Activated naive CD8-positive, alpha-beta T cell treated with anti-CD3 and anti-CD28 coated beads, Interleukin-2, amount 10 ng/mL, durations not matched to agents 7 days and 5 days (primary cell): ENCODE measurements at regions not wholly inside any gene's neighbourhood (a gene's known extent, or its start where the extent isn't known, plus 50 kb on each side); places are given as distances from the start of the nearest gene placed in this dataset.

Experiments used
- ATAC-seq: fragments of 150-1000 bp; cut with Tn5 transposase; one replicate; pipeline ENCODE4 v1.10.0; 2021; ENCODE audit warnings: low read depth, moderate library complexity
- POLR2A ChIA-PET: fragments of 350-600 bp; sonication (Branson Sonifier 250); formaldehyde crosslinking; loops from one replicate; lab custom pipeline; 2021; ENCODE audit warnings: antibody characterized with exemption; lab: Charles Lee
- DNase-seq: peaks from one replicate; pipeline ENCODE4 v3.0.0; 2021
- H3K27ac Mint-ChIP-seq: one replicate; pipeline ENCODE4 v1.8.0; 2022; ENCODE audit warnings: mild to moderate bottlenecking, mixed read lengths
- H3K27me3 Mint-ChIP-seq: one replicate; pipeline ENCODE4 v1.8.0; 2022; ENCODE audit warnings: mild to moderate bottlenecking, moderate library complexity, mixed read lengths
- H3K36me3 Mint-ChIP-seq: one replicate; pipeline ENCODE4 v1.8.0; 2021; ENCODE audit warnings: mild to moderate bottlenecking, mixed read lengths
- H3K4me1 Mint-ChIP-seq: one replicate; pipeline ENCODE4 v1.8.0; 2021; ENCODE audit warnings: mixed read lengths
- H3K4me3 Mint-ChIP-seq: one replicate; pipeline ENCODE4 v1.8.0; 2022; ENCODE audit warnings: mild to moderate bottlenecking, moderate library complexity, mixed read lengths
- H3K9me3 Mint-ChIP-seq: one replicate; pipeline ENCODE4 v1.8.0; 2021; ENCODE audit warnings: mixed read lengths

DNA sequence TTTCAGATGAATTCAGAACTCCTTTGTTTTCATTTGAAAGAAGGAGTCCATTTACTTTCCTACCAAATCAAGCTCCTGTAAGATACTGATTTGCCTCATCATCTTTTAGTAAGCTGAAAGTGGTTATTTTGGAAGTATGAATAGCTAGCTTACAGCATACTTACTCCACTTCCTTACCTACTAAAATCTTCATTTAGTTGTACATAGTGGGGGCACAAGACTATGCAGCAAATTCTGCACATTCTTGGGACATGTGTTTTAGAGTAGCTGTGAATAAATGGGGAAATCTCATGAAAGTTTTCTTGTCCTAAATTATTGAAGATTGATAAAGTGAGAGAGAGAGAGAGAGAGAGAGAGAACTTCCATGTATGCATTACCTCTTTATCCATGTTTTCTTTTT, 256.3 kb downstream of the OGFRL1 start:
- ATAC-seq (no peak), DNase-seq (no peak)
- no peaks in the 10 kb centered on the region for H3K9me3 Mint-ChIP-seq
- no peaks in the 10 kb centered on the region for H3K36me3 Mint-ChIP-seq
- H3K27ac Mint-ChIP-seq: no peak overlapping the region
- H3K27me3 Mint-ChIP-seq: peaks cover 2% of the 10 kb centered on the region
- no peaks in the 10 kb centered on the region for H3K4me1 Mint-ChIP-seq
- H3K4me3 Mint-ChIP-seq: no peak overlapping the region
- POLR2A ChIA-PET: no interaction called here

DNA sequence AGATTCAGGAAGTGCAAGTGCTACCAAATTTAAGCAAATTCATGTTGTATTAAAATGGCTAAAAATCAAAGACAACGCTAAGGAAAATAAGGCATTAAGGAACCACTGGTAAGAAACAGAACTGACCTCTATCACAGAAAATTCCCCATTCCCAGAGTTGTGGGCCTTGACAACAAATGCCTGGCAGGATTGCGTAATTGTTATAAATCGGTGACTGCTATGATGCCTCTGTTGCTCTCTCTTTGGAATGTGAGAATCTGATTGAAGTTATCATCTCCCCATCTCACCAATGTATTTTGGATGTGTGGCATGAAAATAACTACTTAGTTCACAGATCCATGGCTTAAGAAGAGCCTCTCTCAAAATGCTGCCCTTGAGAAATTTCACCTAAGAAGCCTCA, 257.3 kb downstream of the OGFRL1 start:
- DNase-seq (no peak), ATAC-seq (no peak)
- POLR2A ChIA-PET: no interaction called here
- no peaks in the 10 kb centered on the region for H3K9me3 Mint-ChIP-seq
- peaks cover 2% of the 10 kb centered on the region for H3K27me3 Mint-ChIP-seq
- no peaks in the 10 kb centered on the region for H3K36me3 Mint-ChIP-seq
- H3K4me1 Mint-ChIP-seq: no peaks in the 10 kb centered on the region
- no peak overlapping the region for H3K27ac Mint-ChIP-seq
- H3K4me3 Mint-ChIP-seq: no peak overlapping the region

DNA sequence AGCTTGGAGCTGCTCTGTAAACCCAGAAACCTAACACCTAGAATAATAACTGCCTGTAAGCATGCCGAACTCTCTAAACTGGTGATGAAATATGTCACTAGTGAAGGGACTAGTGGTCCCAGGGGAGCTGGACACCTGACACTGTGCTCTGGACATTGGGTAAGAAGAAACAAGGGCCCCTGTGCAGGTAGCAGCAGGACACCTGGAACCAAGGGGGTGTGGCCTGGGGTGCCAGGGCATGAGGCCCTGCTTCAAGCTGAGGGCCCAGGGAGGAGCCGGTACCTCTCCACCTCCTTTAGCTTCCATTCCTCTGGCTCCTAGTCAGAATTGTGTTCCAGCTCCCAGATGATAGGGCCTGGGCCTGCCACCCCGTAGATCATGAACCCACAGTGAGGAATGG, 263.2 kb downstream of the OGFRL1 start:
- no peaks in the 10 kb centered on the region for H3K4me1 Mint-ChIP-seq
- DNase-seq: no peak
- peaks cover 9% of the 10 kb centered on the region for H3K9me3 Mint-ChIP-seq
- no peaks in the 10 kb centered on the region for H3K36me3 Mint-ChIP-seq
- no peak overlapping the region for H3K27ac Mint-ChIP-seq
- no peak for ATAC-seq
- POLR2A ChIA-PET: no interaction called here
- H3K4me3 Mint-ChIP-seq: no peak overlapping the region
- no peaks in the 10 kb centered on the region for H3K27me3 Mint-ChIP-seq

DNA sequence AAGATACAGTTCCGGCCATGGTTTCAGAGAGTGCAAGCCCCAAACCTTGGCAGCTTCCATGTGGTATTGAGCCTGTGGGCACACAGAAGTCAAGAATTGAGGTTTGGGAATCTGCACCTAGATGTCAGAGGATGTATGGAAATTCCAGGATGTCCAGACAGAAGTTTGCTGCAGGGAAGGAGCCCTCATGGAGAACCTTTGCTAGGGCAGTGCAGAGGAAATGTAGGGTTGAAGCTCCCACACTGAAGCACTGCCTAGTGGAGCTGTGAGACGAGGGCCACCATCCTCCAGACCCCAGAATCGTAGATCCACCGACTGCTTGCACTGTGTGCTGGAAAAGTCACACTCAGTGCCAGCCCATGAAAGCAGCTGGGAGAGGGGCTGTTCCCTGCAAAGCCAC, 267.5 kb downstream of the OGFRL1 start:
- Mint-ChIP-seq H3K27me3 (no peaks in the 10 kb centered on the region), H3K4me1 (no peaks in the 10 kb centered on the region), H3K36me3 (no peaks in the 10 kb centered on the region), H3K4me3 (no peak overlapping the region), H3K9me3 (peaks cover 10% of the 10 kb centered on the region), H3K27ac (no peak overlapping the region)
- POLR2A ChIA-PET: no interaction called here
- ATAC-seq (no peak), DNase-seq (no peak)

DNA sequence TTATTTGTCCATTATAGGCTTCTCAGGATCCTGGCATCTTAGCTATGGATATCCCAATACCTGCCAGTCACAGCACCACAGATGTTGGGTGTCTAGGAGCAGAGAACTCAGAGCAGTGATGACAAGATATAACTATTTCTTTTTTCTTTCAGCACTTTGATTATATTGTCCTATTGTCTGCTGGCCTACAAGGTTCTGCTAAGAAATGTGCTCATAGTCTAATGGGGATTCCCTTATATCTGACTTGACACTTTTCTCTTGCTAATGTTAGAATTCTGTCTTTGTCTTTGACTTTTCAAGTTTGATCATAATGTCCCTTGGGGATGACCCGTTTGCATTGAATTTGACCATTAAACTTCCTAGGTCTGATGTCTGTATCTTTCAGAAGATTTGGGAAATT, 270.4 kb downstream of the OGFRL1 start:
- Mint-ChIP-seq H3K4me1 (no peaks in the 10 kb centered on the region), H3K9me3 (peaks cover 7% of the 10 kb centered on the region), H3K27me3 (no peaks in the 10 kb centered on the region), H3K27ac (no peak overlapping the region), H3K4me3 (no peak overlapping the region), H3K36me3 (no peaks in the 10 kb centered on the region)
- POLR2A ChIA-PET: no interaction called here
- DNase-seq (no peak), ATAC-seq (no peak)

DNA sequence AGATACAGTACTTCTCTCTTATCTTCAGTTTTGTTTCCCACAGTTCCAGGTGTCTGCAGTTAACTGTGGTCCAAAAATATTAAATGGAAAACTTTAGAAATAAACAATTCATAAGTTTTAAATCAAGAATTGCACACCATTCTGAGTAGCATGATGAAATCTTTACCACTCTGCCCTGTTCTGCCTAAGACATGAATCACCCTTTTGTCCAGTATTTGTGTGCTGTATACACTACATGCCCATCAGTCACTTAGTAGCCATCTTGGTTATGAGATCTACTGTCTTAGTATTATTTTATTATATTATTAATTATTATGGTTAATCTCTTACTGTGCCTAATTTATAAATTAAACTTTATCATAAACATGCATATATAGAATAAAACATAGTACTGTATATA, 279.0 kb downstream of the OGFRL1 start:
- ATAC-seq: no peak
- DNase-seq: no peak
- no peaks in the 10 kb centered on the region for H3K36me3 Mint-ChIP-seq
- H3K4me1 Mint-ChIP-seq: no peaks in the 10 kb centered on the region
- H3K27me3 Mint-ChIP-seq: no peaks in the 10 kb centered on the region
- no peak overlapping the region for H3K4me3 Mint-ChIP-seq
- H3K9me3 Mint-ChIP-seq: peaks cover 1% of the 10 kb centered on the region
- H3K27ac Mint-ChIP-seq: no peak overlapping the region
- POLR2A ChIA-PET: no interaction called here

DNA sequence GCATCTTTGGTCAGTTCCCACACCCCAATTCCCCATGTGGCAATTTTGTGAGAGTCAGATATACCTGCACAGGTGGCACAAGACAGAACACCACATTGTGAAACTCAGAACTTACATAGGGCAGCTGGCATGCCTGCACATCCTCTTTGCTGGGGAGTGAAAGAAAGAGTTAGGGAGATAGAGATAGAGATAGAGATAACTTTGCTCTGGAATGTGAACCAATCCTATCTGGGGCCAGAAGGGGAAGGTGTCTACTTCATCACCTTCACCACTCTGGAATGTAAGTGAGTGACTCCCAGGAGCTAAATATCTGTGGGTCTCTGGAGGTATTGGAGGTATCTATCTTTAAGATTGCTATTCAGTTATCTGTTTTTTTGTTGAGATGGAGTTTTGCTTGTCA, 289.2 kb downstream of the OGFRL1 start:
- POLR2A ChIA-PET: no interaction called here
- H3K9me3 Mint-ChIP-seq: no peaks in the 10 kb centered on the region
- no peak overlapping the region for H3K4me3 Mint-ChIP-seq
- no peak overlapping the region for H3K27ac Mint-ChIP-seq
- no peaks in the 10 kb centered on the region for H3K27me3 Mint-ChIP-seq
- ATAC-seq: no peak
- H3K36me3 Mint-ChIP-seq: no peaks in the 10 kb centered on the region
- no peaks in the 10 kb centered on the region for H3K4me1 Mint-ChIP-seq
- no peak for DNase-seq

DNA sequence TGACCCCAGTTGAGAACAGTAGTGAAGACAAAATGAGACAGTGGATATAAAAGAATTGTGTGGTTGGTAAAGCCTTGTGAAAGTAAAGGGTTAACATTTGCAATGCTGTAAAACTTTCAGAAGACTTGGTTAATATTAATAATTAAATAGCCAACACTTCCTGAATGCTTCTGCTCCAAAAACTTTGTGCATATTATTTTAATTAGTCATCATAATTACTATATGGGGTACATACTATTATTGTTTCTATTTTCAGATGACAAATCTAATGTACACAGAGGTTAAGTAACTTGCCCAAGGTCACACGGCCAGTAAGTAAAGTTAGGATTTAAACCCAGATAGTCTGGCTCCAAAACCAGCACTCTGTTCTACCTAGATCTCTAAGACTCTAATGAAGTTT, 291.3 kb downstream of the OGFRL1 start:
- H3K9me3 Mint-ChIP-seq: no peaks in the 10 kb centered on the region
- no peaks in the 10 kb centered on the region for H3K4me1 Mint-ChIP-seq

DNA sequence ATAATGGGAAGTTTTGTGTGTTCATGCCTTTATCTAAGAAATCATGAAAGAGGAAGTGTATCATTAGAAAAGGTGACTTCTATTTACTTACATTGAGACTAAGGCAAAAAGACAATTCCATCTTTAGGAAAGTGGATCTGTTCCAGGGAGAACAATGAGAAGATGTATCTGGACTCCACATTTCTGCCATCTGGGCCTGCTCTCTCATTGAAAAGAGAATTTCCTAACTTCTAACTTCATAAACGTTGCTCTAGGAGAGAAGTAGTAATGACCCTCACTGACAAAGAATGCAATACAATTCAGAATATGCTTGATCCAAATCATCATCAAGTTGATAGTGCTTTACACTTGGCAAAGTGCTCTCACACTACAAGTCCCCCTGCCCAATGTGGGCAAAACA, 294.2 kb downstream of the OGFRL1 start:
- Mint-ChIP-seq H3K27ac (no peak overlapping the region), H3K4me1 (no peaks in the 10 kb centered on the region), H3K4me3 (no peak overlapping the region), H3K9me3 (no peaks in the 10 kb centered on the region), H3K27me3 (no peaks in the 10 kb centered on the region), H3K36me3 (no peaks in the 10 kb centered on the region)
- POLR2A ChIA-PET: no interaction called here
- no peak for ATAC-seq
- no peak for DNase-seq

More for the DNA sequence above, 291.3 kb downstream of the OGFRL1 start:
- DNase-seq: no peak
- no peak overlapping the region for H3K4me3 Mint-ChIP-seq
- POLR2A ChIA-PET: no interaction called here
- no peak for ATAC-seq
- H3K27me3 Mint-ChIP-seq: no peaks in the 10 kb centered on the region
- no peaks in the 10 kb centered on the region for H3K36me3 Mint-ChIP-seq
- H3K27ac Mint-ChIP-seq: no peak overlapping the region

DNA sequence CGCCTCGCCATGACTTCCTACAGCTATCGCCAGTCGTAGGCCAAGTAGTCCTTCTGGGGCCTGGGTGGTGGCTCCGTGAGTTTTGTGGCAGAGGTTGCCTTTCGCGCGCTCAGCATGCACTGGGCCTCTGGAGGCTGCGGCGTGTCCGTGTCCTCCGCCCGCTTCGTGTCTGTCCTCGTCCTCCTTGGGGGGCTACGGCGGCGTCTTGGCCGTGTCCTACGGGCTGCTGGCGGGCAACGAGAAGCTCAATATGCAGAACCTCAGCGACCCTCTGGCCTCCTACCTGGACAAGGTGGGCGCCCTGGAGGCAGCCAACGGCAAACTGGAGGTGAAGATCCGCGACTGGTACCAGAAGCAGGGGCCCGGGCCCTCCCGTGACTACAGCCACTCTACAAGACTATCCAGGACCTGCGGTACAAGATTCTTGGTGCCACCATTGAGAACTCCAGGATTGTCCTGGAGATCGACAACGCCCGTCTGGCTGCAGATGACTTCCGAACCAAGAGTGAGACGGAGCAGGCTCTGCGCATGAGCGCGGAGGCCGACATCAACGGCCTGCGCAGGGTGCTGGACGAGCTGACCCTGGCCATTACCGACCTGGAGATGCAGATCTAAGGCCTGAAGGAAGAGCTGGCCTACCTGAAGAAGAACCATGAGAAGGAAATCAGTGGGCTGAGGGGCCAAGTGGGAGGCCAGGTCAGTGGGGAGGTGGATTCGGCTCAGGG, 296.3 kb downstream of the OGFRL1 start:
- Mint-ChIP-seq H3K27me3 (no peaks in the 10 kb centered on the region), H3K9me3 (no peaks in the 10 kb centered on the region), H3K4me1 (no peaks in the 10 kb centered on the region), H3K27ac (no peak overlapping the region), H3K36me3 (no peaks in the 10 kb centered on the region), H3K4me3 (no peak overlapping the region)
- ATAC-seq: no peak
- DNase-seq: no peak
- POLR2A ChIA-PET: no interaction called here

DNA sequence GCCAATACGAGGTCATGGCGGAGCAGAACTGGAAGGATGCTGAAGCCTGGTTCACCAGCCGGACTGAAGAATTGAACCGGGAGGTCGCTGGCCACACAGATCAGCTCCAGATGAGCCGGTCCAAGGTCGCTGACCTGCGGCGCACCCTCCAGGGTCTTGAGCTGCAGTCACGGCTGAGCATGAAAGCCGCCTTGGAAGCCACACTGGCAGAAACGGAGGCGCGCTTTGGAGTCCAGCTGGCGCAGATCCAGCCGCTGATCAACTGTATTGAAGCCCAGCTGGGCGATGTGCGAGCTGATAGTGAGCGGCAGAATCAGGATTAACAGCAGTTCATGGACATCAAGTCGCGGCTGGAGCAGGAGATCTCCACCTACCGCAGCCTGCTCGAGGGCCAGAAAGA, 296.9 kb downstream of the OGFRL1 start:
- Mint-ChIP-seq H3K4me3 (no peak overlapping the region), H3K27ac (no peak overlapping the region), H3K36me3 (no peaks in the 10 kb centered on the region), H3K9me3 (no peaks in the 10 kb centered on the region), H3K4me1 (no peaks in the 10 kb centered on the region), H3K27me3 (no peaks in the 10 kb centered on the region)
- DNase-seq: no peak
- ATAC-seq: no peak
- POLR2A ChIA-PET: no interaction called here

DNA sequence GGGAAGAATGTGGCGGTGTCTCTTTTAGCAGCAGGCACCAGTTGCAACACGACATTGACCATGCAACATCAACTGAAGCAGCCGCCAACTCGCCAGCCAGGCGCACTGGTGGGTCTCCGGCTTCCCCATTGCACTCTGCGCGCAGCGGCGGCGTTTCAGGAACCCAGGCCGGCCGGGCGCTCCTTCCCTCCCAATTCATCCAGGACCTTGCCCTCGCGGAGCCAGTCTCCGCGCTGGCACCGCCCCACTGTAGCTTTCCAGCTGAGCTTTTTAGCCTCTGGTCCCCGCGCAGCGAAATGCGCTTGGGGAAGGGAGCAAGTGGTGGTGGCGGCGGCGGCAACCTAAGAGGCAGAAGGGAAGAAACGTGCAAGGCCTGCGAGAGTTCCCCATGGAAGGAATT, 297.9 kb upstream of the RIMS1 start:
- no peak for ATAC-seq
- no peak for DNase-seq
- POLR2A ChIA-PET: no interaction called here
- Mint-ChIP-seq H3K36me3 (no peaks in the 10 kb centered on the region), H3K27me3 (no peaks in the 10 kb centered on the region), H3K27ac (no peak overlapping the region), H3K4me1 (no peaks in the 10 kb centered on the region), H3K4me3 (no peak overlapping the region), H3K9me3 (no peaks in the 10 kb centered on the region)

DNA sequence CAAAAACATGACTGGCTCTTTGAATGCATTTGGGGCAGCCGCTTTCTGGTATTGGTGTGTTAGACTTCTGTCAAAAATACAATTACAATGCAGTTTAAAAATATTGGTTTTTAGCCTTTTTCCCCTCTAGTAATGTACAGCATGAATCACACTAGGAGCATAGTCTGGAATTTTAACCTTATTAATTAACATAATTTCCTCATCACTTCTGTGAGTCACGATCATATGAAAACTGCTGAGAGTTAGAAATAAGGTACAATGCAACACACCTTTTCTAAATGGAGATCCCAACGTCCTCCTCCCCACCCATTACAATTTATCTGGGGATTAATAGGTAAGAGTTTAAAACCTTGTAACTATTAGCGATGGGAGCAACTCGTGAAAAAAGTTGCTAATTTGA, 297.1 kb upstream of the RIMS1 start:
- no peaks in the 10 kb centered on the region for H3K4me1 Mint-ChIP-seq

DNA sequence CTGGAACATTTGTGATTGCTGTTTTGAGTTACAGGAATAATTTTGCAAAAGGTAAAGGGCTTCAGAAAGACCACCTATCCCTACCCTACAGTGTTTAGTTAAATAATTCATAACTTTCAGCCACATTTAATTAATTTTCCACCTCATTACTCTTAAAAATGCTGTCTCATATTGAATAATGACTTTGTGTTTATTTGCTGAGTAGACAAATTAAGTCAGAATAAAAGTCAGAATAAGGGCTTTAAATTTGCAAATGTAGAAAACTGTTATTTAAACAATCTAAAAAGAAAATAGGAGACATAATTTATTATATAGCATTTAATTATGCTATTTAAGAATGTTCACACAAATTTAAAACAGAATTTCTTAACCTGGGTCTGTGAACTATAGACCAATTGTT, 293.7 kb upstream of the RIMS1 start:
- ATAC-seq: no peak
- Mint-ChIP-seq H3K9me3 (no peaks in the 10 kb centered on the region), H3K36me3 (no peaks in the 10 kb centered on the region), H3K27ac (no peak overlapping the region), H3K27me3 (no peaks in the 10 kb centered on the region), H3K4me3 (no peak overlapping the region), H3K4me1 (no peaks in the 10 kb centered on the region)
- POLR2A ChIA-PET: no interaction called here
- no peak for DNase-seq

More for the DNA sequence above, 297.1 kb upstream of the RIMS1 start:
- no peak for ATAC-seq
- H3K9me3 Mint-ChIP-seq: no peaks in the 10 kb centered on the region
- POLR2A ChIA-PET: no interaction called here
- no peaks in the 10 kb centered on the region for H3K27me3 Mint-ChIP-seq
- no peak overlapping the region for H3K27ac Mint-ChIP-seq
- H3K36me3 Mint-ChIP-seq: no peaks in the 10 kb centered on the region
- H3K4me3 Mint-ChIP-seq: no peak overlapping the region
- no peak for DNase-seq

DNA sequence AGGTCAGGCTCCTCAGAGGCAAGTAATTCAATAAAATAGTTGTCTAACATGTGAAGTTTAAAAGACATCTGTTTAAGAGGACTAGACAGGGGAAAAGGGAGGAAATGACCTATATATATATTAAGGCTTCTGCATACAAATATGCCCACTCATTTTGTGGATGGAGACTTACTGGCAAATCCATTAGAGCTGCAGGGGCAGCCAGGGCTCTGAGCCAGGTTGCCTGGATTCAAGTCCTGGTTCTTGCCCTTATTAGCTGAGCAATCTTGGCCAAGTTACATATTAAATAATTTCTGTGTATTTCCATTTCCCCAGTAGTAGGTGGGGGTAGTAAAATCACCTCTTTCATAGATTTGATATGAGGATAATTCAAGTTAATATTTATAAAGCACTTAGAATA, 287.0 kb upstream of the RIMS1 start:
- POLR2A ChIA-PET: no interaction called here
- DNase-seq (no peak), ATAC-seq (no peak)
- H3K27ac Mint-ChIP-seq: no peak overlapping the region
- H3K27me3 Mint-ChIP-seq: no peaks in the 10 kb centered on the region
- H3K36me3 Mint-ChIP-seq: no peaks in the 10 kb centered on the region
- H3K9me3 Mint-ChIP-seq: no peaks in the 10 kb centered on the region
- no peak overlapping the region for H3K4me3 Mint-ChIP-seq
- H3K4me1 Mint-ChIP-seq: no peaks in the 10 kb centered on the region
